ENCODE measurements at regions not wholly inside any gene's neighbourhood (a gene's known extent, or its start where the extent isn't known, plus 50 kb on each side); places are given as distances from the start of the nearest gene placed in this dataset.

DNA sequence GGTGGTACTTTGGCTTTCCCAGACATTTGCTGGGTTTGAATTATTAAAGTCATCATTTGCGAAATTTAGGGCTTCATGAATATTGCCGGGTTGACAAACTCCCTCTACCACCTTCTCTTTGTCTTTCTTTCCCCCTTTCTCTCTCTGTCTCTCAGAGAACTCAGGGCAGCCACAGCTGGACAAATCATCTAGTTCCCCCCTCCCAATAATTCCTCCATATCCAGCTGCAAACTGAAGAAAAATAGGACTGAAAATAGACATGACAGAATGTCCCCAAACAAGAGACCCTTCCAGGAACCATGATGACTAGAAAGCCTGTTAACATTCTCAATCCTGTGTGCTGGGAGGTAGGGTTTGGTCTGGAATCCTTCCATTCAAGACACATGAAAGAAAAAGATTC, 67.1 kb upstream of the TBX5 start:
- no peak for TF ChIP-seq POLR2A (IDR thresholded peaks at IDR 0.05)
- no peak for TF ChIP-seq EP300 (IDR thresholded peaks at IDR 0.05)
- TF ChIP-seq, protein P1, sequence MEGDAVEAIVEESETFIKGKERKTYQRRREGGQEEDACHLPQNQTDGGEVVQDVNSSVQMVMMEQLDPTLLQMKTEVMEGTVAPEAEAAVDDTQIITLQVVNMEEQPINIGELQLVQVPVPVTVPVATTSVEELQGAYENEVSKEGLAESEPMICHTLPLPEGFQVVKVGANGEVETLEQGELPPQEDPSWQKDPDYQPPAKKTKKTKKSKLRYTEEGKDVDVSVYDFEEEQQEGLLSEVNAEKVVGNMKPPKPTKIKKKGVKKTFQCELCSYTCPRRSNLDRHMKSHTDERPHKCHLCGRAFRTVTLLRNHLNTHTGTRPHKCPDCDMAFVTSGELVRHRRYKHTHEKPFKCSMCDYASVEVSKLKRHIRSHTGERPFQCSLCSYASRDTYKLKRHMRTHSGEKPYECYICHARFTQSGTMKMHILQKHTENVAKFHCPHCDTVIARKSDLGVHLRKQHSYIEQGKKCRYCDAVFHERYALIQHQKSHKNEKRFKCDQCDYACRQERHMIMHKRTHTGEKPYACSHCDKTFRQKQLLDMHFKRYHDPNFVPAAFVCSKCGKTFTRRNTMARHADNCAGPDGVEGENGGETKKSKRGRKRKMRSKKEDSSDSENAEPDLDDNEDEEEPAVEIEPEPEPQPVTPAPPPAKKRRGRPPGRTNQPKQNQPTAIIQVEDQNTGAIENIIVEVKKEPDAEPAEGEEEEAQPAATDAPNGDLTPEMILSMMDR (IDR thresholded peaks at IDR 0.05) = no peak
- H3K4me3 ChIP-seq = no peak overlapping the region
- H3K36me3 ChIP-seq = no peaks in the 10 kb centered on the region
- no peak overlapping the region for H3K27ac ChIP-seq
- no peak for DNase-seq (ENCODE audit: low spot score in 2 of 2)
- peaks cover 0 to 7% (median 0%) of the 10 kb centered on the region in 4 donors for H3K9me3 ChIP-seq
- peaks cover 0 to 19% of the 10 kb centered on the region in 2 donors for H3K27me3 ChIP-seq
- H3K4me1 ChIP-seq = no peaks in the 10 kb centered on the region
- 81 to 83% methylated on average over 2 of the region's 2 CpGs for WGBS, 2 donors

DNA sequence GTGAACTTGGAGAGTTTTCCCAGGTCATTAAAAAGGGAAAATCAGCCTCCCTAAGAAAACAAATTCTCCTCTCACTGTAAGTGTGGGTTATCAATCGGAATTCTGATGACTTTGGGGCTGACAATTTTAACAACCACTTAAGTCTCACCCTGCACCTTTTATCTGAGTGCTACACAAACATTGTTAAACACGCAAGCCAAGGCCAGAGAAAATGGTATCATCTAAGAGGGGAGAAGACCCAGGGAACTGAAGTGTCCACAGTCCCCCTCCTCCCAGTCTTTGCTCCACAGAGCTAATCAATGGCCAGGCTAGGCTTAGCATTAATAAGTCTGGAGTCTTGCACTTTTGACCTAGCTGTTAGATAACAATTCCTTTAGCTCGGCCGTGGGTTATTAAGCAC, 51.7 kb upstream of the TBX5 start:
- H3K27ac ChIP-seq = no peak overlapping the region
- H3K9me3 ChIP-seq = peaks cover 0 to 1% (median 0%) of the 10 kb centered on the region in 4 donors
- TF ChIP-seq, protein P1 (IDR thresholded peaks at IDR 0.05) = no peak
- TF ChIP-seq EP300 (IDR thresholded peaks at IDR 0.05) = no peak
- TF ChIP-seq POLR2A (IDR thresholded peaks at IDR 0.05) = no peak
- no peaks in the 10 kb centered on the region for H3K36me3 ChIP-seq
- peaks cover 0 to 13% of the 10 kb centered on the region in 2 donors for H3K27me3 ChIP-seq
- no peak for DNase-seq (ENCODE audit: low spot score in 2 of 2)
- no peaks in the 10 kb centered on the region for H3K4me1 ChIP-seq
- WGBS, 2 donors = 29 to 35% methylated on average over 4 of the region's 4 CpGs
- no peak overlapping the region for H3K4me3 ChIP-seq

Data from tibial nerve (tissue), 4 donors.